Rectal smooth muscle tissue (tissue), 1 donor: ENCODE measurements at regions not wholly inside any gene's neighbourhood (a gene's known extent, or its start where the extent isn't known, plus 50 kb on each side); places are given as distances from the start of the nearest gene placed in this dataset.

Source experiments
- H3K27ac ChIP-seq: one replicate; pipeline ENCODE4 v1.7.0; 2013; ENCODE audit warnings: low read depth, low read length, inconsistent platforms
- H3K27me3 ChIP-seq: one replicate; pipeline ENCODE4 v1.7.0; 2013; ENCODE audit warnings: low read length; ENCODE audit not compliant: control insufficient read depth, insufficient read depth
- H3K36me3 ChIP-seq: one replicate; pipeline ENCODE4 v1.7.0; 2013; ENCODE audit warnings: low read length; ENCODE audit not compliant: control insufficient read depth, insufficient read depth
- H3K4me1 ChIP-seq: one replicate; pipeline ENCODE4 v1.7.0; 2013; ENCODE audit warnings: low read length; ENCODE audit not compliant: control insufficient read depth, insufficient read depth
- H3K4me3 ChIP-seq: one replicate; pipeline ENCODE4 v1.7.0; 2013; ENCODE audit warnings: low read length
- H3K9ac ChIP-seq: one replicate; pipeline ENCODE4 v1.7.0; 2013; ENCODE audit warnings: low read length

- no peak overlapping the region for H3K4me3 ChIP-seq
- H3K9ac ChIP-seq, result no peak overlapping the region
- no peaks in the 10 kb centered on the region for H3K27me3 ChIP-seq
- no peak overlapping the region for H3K27ac ChIP-seq
- no peaks in the 10 kb centered on the region for H3K36me3 ChIP-seq
- H3K4me1 ChIP-seq, result no peaks in the 10 kb centered on the region
Observed at GRCh38 chr6:134741200-134741536, 208.7 kb downstream of the ALDH8A1 start.

- Histone ChIP-seq H3K4me1 (no peaks in the 10 kb centered on the region), H3K27me3 (no peaks in the 10 kb centered on the region), H3K9ac (no peak overlapping the region), H3K4me3 (no peak overlapping the region), H3K36me3 (no peaks in the 10 kb centered on the region), H3K27ac (no peak overlapping the region)
Observed at GRCh38 chr6:134740473-134741199, 209.3 kb downstream of the ALDH8A1 start.

GRCh38 chr6:134740027-134740373 is 209.9 kb downstream of the ALDH8A1 start:
- Histone ChIP-seq H3K27ac (no peak overlapping the region), H3K9ac (no peak overlapping the region), H3K4me3 (no peak overlapping the region), H3K4me1 (no peaks in the 10 kb centered on the region), H3K27me3 (no peaks in the 10 kb centered on the region), H3K36me3 (no peaks in the 10 kb centered on the region)

- no peaks in the 10 kb centered on the region for H3K36me3 ChIP-seq
- no peaks in the 10 kb centered on the region for H3K27me3 ChIP-seq
- no peak overlapping the region for H3K9ac ChIP-seq
- no peak overlapping the region for H3K4me3 ChIP-seq
- no peaks in the 10 kb centered on the region for H3K4me1 ChIP-seq
- no peak overlapping the region for H3K27ac ChIP-seq
Observed at GRCh38 chr6:134739299-134740026, 210.4 kb downstream of the ALDH8A1 start.

DNA sequence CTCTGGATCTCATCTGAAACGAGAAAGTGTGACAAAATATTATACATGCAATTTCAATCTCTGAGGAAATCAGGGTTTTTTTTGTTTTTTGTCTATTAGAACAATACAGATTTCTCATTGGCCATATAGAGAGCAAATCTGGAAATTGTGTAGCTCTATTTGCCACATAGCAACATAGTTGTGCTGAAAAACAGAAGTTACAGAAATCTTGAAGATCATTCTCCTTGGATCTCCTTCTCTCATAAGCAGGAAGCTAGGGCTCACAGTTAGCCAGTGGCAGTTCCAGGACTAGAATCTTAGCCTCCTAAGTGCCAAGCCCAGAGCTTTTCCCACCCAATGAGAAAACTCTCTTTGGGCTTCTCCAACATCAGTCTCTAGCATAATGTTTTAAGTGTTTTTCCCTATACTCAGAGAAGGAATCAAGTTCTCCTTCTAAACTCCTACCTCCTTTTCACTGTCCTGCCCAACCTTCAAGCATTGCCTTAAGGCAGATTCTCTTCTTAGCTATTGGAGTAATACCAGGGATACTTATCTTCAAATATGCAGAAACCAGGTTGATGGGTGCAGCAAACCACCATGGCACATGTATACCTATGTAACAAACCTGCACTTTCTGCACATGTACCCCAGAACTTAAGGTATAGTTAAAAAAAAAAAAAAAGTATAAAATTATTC is 211.6 kb downstream of the ALDH8A1 start:
- H3K27me3 ChIP-seq, result no peaks in the 10 kb centered on the region
- no peak overlapping the region for H3K27ac ChIP-seq
- no peak overlapping the region for H3K4me3 ChIP-seq
- H3K4me1 ChIP-seq, result no peaks in the 10 kb centered on the region
- no peak overlapping the region for H3K9ac ChIP-seq
- no peaks in the 10 kb centered on the region for H3K36me3 ChIP-seq

GRCh38 chr6:134735461-134735860 is 214.4 kb downstream of the ALDH8A1 start:
- H3K27ac ChIP-seq, result no peak overlapping the region
- no peaks in the 10 kb centered on the region for H3K4me1 ChIP-seq
- no peak overlapping the region for H3K9ac ChIP-seq
- no peaks in the 10 kb centered on the region for H3K36me3 ChIP-seq
- no peaks in the 10 kb centered on the region for H3K27me3 ChIP-seq
- no peak overlapping the region for H3K4me3 ChIP-seq

GRCh38 chr6:134734312-134734869 is 215.5 kb downstream of the ALDH8A1 start:
- H3K4me3 ChIP-seq, result no peak overlapping the region
- no peak overlapping the region for H3K27ac ChIP-seq
- no peaks in the 10 kb centered on the region for H3K27me3 ChIP-seq
- H3K4me1 ChIP-seq, result no peaks in the 10 kb centered on the region
- no peak overlapping the region for H3K9ac ChIP-seq
- H3K36me3 ChIP-seq, result no peaks in the 10 kb centered on the region

DNA sequence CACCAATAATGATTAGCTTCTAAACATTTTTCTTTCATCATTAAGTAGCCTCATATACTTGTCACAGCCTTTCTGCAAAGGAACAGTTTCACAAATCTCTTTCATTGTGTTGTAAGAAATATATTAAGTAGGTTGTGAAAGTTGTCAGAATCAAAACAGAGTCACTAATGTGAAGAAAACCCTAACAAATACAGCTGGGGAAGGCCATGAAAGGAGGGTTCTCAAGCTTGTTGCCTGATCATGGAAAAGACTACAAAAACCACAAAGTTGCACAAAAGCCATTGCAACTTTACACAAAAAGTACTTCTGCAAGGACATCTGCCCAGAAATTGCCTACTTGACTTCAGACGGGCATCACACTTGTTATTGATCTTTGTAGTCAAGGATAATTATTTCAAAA is 216.1 kb downstream of the ALDH8A1 start:
- Histone ChIP-seq H3K4me1 (no peaks in the 10 kb centered on the region), H3K27ac (no peak overlapping the region), H3K36me3 (no peaks in the 10 kb centered on the region), H3K9ac (no peak overlapping the region), H3K4me3 (no peak overlapping the region), H3K27me3 (no peaks in the 10 kb centered on the region)

- Histone ChIP-seq H3K27ac (no peak overlapping the region), H3K36me3 (no peaks in the 10 kb centered on the region), H3K4me3 (no peak overlapping the region), H3K4me1 (no peaks in the 10 kb centered on the region), H3K9ac (no peak overlapping the region), H3K27me3 (no peaks in the 10 kb centered on the region)
Observed at GRCh38 chr6:134732763-134733162, 217.1 kb downstream of the ALDH8A1 start.

DNA sequence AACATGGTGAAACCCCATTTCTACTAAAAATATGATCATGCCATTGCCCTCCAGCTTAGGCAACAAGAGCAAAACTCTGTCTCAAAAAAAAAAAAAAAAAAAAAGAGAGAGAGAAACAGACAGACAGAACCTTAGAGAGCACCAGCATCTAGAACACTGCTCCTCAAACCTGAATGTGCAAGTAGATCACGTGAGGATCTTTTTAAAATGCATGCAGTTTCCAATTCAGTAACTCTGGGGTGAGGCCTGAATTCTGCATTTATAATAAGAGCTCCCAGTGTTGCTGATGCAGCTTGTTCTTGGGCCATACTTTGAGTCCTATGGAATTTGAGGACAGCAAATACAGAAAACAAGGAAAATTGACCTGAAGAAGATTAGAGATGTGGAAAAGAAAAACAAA is 218.3 kb downstream of the ALDH8A1 start:
- no peak overlapping the region for H3K4me3 ChIP-seq
- no peaks in the 10 kb centered on the region for H3K36me3 ChIP-seq
- no peak overlapping the region for H3K27ac ChIP-seq

GRCh38 chr6:134730013-134730412 is 219.9 kb downstream of the ALDH8A1 start:
- H3K4me1 ChIP-seq, result no peaks in the 10 kb centered on the region
- H3K27me3 ChIP-seq, result no peaks in the 10 kb centered on the region
- no peak overlapping the region for H3K4me3 ChIP-seq
- no peak overlapping the region for H3K9ac ChIP-seq
- H3K36me3 ChIP-seq, result no peaks in the 10 kb centered on the region
- no peak overlapping the region for H3K27ac ChIP-seq

More for the DNA sequence above, 218.3 kb downstream of the ALDH8A1 start:
- Histone ChIP-seq H3K9ac (no peak overlapping the region), H3K4me1 (no peaks in the 10 kb centered on the region), H3K27me3 (no peaks in the 10 kb centered on the region)

DNA sequence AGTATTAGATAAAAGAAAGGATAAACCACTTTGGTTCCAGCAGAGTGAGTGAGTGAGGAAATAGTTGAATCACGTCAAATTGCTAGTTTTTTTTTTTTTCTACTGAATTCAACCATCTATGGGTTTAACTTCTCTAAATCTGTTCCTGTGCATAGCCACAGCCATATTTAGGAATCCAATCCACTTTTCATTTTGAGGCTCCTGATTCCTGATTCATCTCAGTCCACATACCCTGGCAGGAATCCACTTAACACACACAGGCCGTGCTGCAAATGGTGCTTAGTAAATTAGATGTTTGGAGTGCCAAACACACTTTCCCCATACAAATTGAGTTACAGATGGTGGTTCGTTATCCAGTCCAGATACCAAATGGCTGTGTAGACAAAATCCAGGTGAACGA is 220.3 kb downstream of the ALDH8A1 start:
- Histone ChIP-seq H3K27ac (no peak overlapping the region), H3K4me1 (no peaks in the 10 kb centered on the region)

More for the DNA sequence above, 220.3 kb downstream of the ALDH8A1 start:
- Histone ChIP-seq H3K4me3 (no peak overlapping the region), H3K36me3 (no peaks in the 10 kb centered on the region), H3K9ac (no peak overlapping the region), H3K27me3 (no peaks in the 10 kb centered on the region)
